GM12878 (cell line): ENCODE measurements at regions not wholly inside any gene's neighbourhood (a gene's known extent, or its start where the extent isn't known, plus 50 kb on each side); places are given as distances from the start of the nearest gene placed in this dataset.

ENCODE experiments used
- ATAC-seq: fragments of 200-7000 bp; cut with Tn5 transposase; 3 replicates; pipeline ENCODE4 v1.9.1; 2020; ENCODE audit warnings: mild to moderate bottlenecking, moderate library complexity
- BruUV-seq: library from RNA; stranded (reverse); fragments of 400-500 nt; replicated peaks from 2 replicates; lab custom pipeline; 2021; lab: Mats Ljungman, UMichigan
- CTCF ChIA-PET: fragments of 300-600 bp; sonication (Branson Sonifier 250); formaldehyde crosslinking; extraction: SDS; loops from one replicate; lab custom pipeline; 2021; ENCODE audit warnings: inconsistent platforms; lab: Yijun Ruan, JAX
- POLR2A ChIA-PET: fragments of 350-600 bp; formaldehyde crosslinking; extraction: SDS; loops from one replicate; lab custom pipeline; 2021; ENCODE audit warnings: inconsistent platforms; lab: Charles Lee
- RAD21 ChIA-PET: fragments of 300-600 bp; sonication (Branson Sonifier 250); formaldehyde crosslinking; loops from one replicate; lab custom pipeline; 2023; ENCODE audit warnings: antibody characterized with exemption; ENCODE audit not compliant: unreplicated experiment; lab: Charles Lee
- SMC1A ChIA-PET: fragments of 300-600 bp; sonication (Branson Sonifier 250); formaldehyde crosslinking; loops from one replicate; lab custom pipeline; 2023; ENCODE audit not compliant: unreplicated experiment, uncharacterized antibody; lab: Charles Lee
- DNase-seq: peaks from one replicate; pipeline ENCODE4 v3.0.0-alpha.2; 2011; ENCODE audit warnings: low read depth, low spot score
- FAIRE-seq: peaks from 3 replicates; lab custom pipeline; 2011; peaks lifted over from hg19 to GRCh38; lab: Jason Lieb, UNC
- H2AFZ ChIP-seq: 2 replicates; pipeline ENCODE4 v1.6.0; 2011; ENCODE audit warnings: low read depth, low read length, control low read depth; ENCODE audit not compliant: control insufficient read depth
- H3K27ac ChIP-seq: 2 replicates; pipeline ENCODE4 v1.5.1; 2011; ENCODE audit warnings: control low read depth; ENCODE audit not compliant: control insufficient read depth, insufficient read depth
- H3K27me3 ChIP-seq, 2 experiments: replicated peaks in 1 of 2; 2 replicates each; pipeline versions ENCODE4 v1.6.0 to v1.6.1; 2011; ENCODE audit warnings: low read length in 1 of 2; ENCODE audit not compliant: control insufficient read depth in 2 of 2, insufficient read depth in 2 of 2
- H3K36me3 ChIP-seq, 2 experiments: 2 replicates each; pipeline ENCODE4 v1.5.1; 2011; ENCODE audit warnings: low read length in 1 of 2; ENCODE audit not compliant: control insufficient read depth in 2 of 2, insufficient read depth in 2 of 2
- H3K4me1 ChIP-seq: 2 replicates; pipeline ENCODE4 v1.6.1; 2011; ENCODE audit warnings: mild to moderate bottlenecking, low read length, moderate library complexity, mixed read lengths; ENCODE audit not compliant: control insufficient read depth, insufficient read depth
- H3K4me2 ChIP-seq: 2 replicates; pipeline ENCODE4 v1.6.0; 2011; ENCODE audit warnings: control low read depth; ENCODE audit not compliant: control insufficient read depth, insufficient read depth
- H3K4me3 ChIP-seq: fragments of 200-600 bp; sonication (generic); 2 replicates; pipeline ENCODE4 v1.5.1; 2016
- H3K79me2 ChIP-seq: 2 replicates; pipeline ENCODE4 v1.6.0; 2011; ENCODE audit warnings: low read length; ENCODE audit not compliant: control insufficient read depth, insufficient read depth
- H3K9ac ChIP-seq: 2 replicates; pipeline ENCODE4 v1.8.0; 2011; ENCODE audit warnings: low read length, control low read depth, mixed read lengths; ENCODE audit not compliant: control insufficient read depth, insufficient read depth
- H3K9me3 ChIP-seq: replicated peaks from 3 replicates; pipeline ENCODE4 v1.5.1; 2011; ENCODE audit warnings: mild to moderate bottlenecking, low read length; ENCODE audit not compliant: control insufficient read depth, insufficient read depth
- H4K20me1 ChIP-seq: 2 replicates; pipeline ENCODE4 v1.6.0; 2011; ENCODE audit not compliant: control insufficient read depth, insufficient read depth
- CBFB ChIP-seq: IDR thresholded peaks from 2 replicates; pipeline ENCODE4 v1.6.1; 2016; ENCODE audit warnings: antibody characterized with exemption, low read depth
- MEF2B ChIP-seq: fragments of 450-650 bp; IDR thresholded peaks from 2 replicates; pipeline ENCODE4 v1.6.1; 2018; ENCODE audit warnings: mild to moderate bottlenecking, moderate library complexity; ENCODE audit not compliant: partially characterized antibody, poor library complexity, severe bottlenecking
- STAT3 ChIP-seq: IDR thresholded peaks from 2 replicates; pipeline ENCODE4 v1.6.1; 2011; ENCODE audit warnings: low read depth, low read length, improper control_type of control experiment
- TARDBP ChIP-seq: IDR thresholded peaks from 2 replicates; pipeline ENCODE4 v1.6.1; 2016; ENCODE audit warnings: borderline replicate concordance
- WGBS: methylation state at CpG from one replicate; pipeline ENCODE4 v1.1.6; 2016; ENCODE audit warnings: low lambda C conversion rate; ENCODE audit not compliant: insufficient replicate concordance, insufficient coverage; ENCODE audit errors: missing lambda C conversion rate; 5-methylcytosine and 5-hydroxymethylcytosine counted together
- in situ Hi-C: fragments of 300-500 bp; cut with MboI; formaldehyde crosslinking; loops from 9 replicates; pipeline ENCODE4 v1.14.3; 2018; ENCODE audit warnings: mixed read lengths
- intact Hi-C: fragments of 100-400 bp; cut with micrococcal nuclease; formaldehyde crosslinking; loops from one replicate; pipeline ENCODE4 v1.14.2; 2022; ENCODE audit not compliant: unreplicated experiment
- TF ChIP-seq, protein P1 (sequence below): fragments of 450-650 bp; formaldehyde crosslinking; IDR thresholded peaks from 2 replicates; pipeline ENCODE4 v1.4.0; 2020; ENCODE audit warnings: mild to moderate bottlenecking, moderate library complexity
- TF ChIP-seq, protein P2 (sequence below): fragments of 450-650 bp; IDR thresholded peaks from 2 replicates; pipeline ENCODE4 v1.6.1; 2016; ENCODE audit warnings: mild to moderate bottlenecking, moderate library complexity, borderline replicate concordance
- TF ChIP-seq, protein P3 (sequence below): fragments of 450-650 bp; IDR thresholded peaks from 2 replicates; pipeline ENCODE4 v1.6.1; 2017; ENCODE audit warnings: mild to moderate bottlenecking, moderate library complexity
- TF ChIP-seq, protein P4 (sequence below): fragments of 150-350 bp; IDR thresholded peaks from 2 replicates; pipeline ENCODE4 v1.6.1; 2016; ENCODE audit warnings: low read depth, low read length

DNA sequence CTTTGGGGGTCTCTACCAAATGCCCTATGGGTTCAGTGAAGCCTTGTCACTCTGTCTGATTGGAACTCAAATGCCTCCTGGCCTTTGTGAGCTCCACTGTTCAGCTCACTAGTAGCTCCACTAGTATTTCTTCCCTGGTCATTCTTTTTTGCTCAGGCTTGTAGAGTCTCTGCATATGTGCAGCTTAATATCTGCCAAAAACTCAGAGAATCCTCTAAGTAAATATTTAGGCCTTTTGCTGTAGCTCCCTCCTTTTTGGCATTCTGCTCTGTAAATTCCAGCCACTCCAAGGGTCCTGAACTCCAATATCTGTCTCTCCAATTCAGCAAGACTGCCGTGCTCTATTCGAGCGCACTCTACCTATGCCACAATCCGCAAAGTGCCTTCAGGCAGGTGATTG lies 146.5 kb downstream of the MAIP1 start:
- H2AFZ ChIP-seq = no peak overlapping the region
- BruUV-seq = no TSS peak
- in situ Hi-C loops = no loop called here
- RAD21 ChIA-PET = no interaction called here
- H3K4me3 ChIP-seq = no peak overlapping the region
- no peak overlapping the region for H3K27ac ChIP-seq
- CTCF ChIA-PET = no interaction called here
- no peak for FAIRE-seq
- H3K36me3 ChIP-seq = no peaks in the 10 kb centered on the region
- POLR2A ChIA-PET = no interaction called here
- no peak for ATAC-seq
- no peaks in the 10 kb centered on the region for H3K9me3 ChIP-seq
- no peaks in the 10 kb centered on the region for H3K4me1 ChIP-seq
- no peaks in the 10 kb centered on the region for H4K20me1 ChIP-seq
- H3K4me2 ChIP-seq = no peak overlapping the region
- H3K9ac ChIP-seq = no peak overlapping the region
- WGBS = 82% methylated on average over 4 of the region's 4 CpGs
- no peak for DNase-seq
- H3K27me3 ChIP-seq = no peaks in the 10 kb centered on the region
- intact Hi-C loops = no loop called here
- SMC1A ChIA-PET = interaction anchor here (1.1 kb wide), 1 partner anchor 12 kb away, joined by 5 read pairs; no protein-coding TSS in a partner anchor
- no peaks in the 10 kb centered on the region for H3K79me2 ChIP-seq
- TF ChIP-seq CBFB = no peak
- TF ChIP-seq, protein P1, sequence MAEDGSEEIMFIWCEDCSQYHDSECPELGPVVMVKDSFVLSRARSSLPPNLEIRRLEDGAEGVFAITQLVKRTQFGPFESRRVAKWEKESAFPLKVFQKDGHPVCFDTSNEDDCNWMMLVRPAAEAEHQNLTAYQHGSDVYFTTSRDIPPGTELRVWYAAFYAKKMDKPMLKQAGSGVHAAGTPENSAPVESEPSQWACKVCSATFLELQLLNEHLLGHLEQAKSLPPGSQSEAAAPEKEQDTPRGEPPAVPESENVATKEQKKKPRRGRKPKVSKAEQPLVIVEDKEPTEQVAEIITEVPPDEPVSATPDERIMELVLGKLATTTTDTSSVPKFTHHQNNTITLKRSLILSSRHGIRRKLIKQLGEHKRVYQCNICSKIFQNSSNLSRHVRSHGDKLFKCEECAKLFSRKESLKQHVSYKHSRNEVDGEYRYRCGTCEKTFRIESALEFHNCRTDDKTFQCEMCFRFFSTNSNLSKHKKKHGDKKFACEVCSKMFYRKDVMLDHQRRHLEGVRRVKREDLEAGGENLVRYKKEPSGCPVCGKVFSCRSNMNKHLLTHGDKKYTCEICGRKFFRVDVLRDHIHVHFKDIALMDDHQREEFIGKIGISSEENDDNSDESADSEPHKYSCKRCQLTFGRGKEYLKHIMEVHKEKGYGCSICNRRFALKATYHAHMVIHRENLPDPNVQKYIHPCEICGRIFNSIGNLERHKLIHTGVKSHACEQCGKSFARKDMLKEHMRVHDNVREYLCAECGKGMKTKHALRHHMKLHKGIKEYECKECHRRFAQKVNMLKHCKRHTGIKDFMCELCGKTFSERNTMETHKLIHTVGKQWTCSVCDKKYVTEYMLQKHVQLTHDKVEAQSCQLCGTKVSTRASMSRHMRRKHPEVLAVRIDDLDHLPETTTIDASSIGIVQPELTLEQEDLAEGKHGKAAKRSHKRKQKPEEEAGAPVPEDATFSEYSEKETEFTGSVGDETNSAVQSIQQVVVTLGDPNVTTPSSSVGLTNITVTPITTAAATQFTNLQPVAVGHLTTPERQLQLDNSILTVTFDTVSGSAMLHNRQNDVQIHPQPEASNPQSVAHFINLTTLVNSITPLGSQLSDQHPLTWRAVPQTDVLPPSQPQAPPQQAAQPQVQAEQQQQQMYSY = no peak
- no peak for TF ChIP-seq STAT3
- no peak for TF ChIP-seq MEF2B
- TF ChIP-seq, protein P2, sequence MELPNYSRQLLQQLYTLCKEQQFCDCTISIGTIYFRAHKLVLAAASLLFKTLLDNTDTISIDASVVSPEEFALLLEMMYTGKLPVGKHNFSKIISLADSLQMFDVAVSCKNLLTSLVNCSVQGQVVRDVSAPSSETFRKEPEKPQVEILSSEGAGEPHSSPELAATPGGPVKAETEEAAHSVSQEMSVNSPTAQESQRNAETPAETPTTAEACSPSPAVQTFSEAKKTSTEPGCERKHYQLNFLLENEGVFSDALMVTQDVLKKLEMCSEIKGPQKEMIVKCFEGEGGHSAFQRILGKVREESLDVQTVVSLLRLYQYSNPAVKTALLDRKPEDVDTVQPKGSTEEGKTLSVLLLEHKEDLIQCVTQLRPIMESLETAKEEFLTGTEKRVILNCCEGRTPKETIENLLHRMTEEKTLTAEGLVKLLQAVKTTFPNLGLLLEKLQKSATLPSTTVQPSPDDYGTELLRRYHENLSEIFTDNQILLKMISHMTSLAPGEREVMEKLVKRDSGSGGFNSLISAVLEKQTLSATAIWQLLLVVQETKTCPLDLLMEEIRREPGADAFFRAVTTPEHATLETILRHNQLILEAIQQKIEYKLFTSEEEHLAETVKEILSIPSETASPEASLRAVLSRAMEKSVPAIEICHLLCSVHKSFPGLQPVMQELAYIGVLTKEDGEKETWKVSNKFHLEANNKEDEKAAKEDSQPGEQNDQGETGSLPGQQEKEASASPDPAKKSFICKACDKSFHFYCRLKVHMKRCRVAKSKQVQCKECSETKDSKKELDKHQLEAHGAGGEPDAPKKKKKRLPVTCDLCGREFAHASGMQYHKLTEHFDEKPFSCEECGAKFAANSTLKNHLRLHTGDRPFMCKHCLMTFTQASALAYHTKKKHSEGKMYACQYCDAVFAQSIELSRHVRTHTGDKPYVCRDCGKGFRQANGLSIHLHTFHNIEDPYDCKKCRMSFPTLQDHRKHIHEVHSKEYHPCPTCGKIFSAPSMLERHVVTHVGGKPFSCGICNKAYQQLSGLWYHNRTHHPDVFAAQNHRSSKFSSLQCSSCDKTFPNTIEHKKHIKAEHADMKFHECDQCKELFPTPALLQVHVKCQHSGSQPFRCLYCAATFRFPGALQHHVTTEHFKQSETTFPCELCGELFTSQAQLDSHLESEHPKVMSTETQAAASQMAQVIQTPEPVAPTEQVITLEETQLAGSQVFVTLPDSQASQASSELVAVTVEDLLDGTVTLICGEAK = no peak
- TF ChIP-seq, protein P3, sequence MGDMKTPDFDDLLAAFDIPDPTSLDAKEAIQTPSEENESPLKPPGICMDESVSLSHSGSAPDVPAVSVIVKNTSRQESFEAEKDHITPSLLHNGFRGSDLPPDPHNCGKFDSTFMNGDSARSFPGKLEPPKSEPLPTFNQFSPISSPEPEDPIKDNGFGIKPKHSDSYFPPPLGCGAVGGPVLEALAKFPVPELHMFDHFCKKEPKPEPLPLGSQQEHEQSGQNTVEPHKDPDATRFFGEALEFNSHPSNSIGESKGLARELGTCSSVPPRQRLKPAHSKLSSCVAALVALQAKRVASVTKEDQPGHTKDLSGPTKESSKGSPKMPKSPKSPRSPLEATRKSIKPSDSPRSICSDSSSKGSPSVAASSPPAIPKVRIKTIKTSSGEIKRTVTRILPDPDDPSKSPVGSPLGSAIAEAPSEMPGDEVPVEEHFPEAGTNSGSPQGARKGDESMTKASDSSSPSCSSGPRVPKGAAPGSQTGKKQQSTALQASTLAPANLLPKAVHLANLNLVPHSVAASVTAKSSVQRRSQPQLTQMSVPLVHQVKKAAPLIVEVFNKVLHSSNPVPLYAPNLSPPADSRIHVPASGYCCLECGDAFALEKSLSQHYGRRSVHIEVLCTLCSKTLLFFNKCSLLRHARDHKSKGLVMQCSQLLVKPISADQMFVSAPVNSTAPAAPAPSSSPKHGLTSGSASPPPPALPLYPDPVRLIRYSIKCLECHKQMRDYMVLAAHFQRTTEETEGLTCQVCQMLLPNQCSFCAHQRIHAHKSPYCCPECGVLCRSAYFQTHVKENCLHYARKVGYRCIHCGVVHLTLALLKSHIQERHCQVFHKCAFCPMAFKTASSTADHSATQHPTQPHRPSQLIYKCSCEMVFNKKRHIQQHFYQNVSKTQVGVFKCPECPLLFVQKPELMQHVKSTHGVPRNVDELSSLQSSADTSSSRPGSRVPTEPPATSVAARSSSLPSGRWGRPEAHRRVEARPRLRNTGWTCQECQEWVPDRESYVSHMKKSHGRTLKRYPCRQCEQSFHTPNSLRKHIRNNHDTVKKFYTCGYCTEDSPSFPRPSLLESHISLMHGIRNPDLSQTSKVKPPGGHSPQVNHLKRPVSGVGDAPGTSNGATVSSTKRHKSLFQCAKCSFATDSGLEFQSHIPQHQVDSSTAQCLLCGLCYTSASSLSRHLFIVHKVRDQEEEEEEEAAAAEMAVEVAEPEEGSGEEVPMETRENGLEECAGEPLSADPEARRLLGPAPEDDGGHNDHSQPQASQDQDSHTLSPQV = no peak
- no peak for TF ChIP-seq TARDBP
- TF ChIP-seq, protein P4, sequence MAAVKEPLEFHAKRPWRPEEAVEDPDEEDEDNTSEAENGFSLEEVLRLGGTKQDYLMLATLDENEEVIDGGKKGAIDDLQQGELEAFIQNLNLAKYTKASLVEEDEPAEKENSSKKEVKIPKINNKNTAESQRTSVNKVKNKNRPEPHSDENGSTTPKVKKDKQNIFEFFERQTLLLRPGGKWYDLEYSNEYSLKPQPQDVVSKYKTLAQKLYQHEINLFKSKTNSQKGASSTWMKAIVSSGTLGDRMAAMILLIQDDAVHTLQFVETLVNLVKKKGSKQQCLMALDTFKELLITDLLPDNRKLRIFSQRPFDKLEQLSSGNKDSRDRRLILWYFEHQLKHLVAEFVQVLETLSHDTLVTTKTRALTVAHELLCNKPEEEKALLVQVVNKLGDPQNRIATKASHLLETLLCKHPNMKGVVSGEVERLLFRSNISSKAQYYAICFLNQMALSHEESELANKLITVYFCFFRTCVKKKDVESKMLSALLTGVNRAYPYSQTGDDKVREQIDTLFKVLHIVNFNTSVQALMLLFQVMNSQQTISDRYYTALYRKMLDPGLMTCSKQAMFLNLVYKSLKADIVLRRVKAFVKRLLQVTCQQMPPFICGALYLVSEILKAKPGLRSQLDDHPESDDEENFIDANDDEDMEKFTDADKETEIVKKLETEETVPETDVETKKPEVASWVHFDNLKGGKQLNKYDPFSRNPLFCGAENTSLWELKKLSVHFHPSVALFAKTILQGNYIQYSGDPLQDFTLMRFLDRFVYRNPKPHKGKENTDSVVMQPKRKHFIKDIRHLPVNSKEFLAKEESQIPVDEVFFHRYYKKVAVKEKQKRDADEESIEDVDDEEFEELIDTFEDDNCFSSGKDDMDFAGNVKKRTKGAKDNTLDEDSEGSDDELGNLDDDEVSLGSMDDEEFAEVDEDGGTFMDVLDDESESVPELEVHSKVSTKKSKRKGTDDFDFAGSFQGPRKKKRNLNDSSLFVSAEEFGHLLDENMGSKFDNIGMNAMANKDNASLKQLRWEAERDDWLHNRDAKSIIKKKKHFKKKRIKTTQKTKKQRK = no peak
